AG09319 (cell line): ENCODE measurements at regions not wholly inside any gene's neighbourhood (a gene's known extent, or its start where the extent isn't known, plus 50 kb on each side); places are given as distances from the start of the nearest gene placed in this dataset.

Source experiments
- DNase-seq: peaks from one replicate; pipeline ENCODE4 v3.0.0-alpha.2; 2010; ENCODE audit warnings: low read depth; ENCODE audit errors: extremely low read depth
- CTCF ChIP-seq: IDR thresholded peaks from 2 replicates; pipeline ENCODE4 v1.5.1; 2011; ENCODE audit warnings: low read depth, mild to moderate bottlenecking, inconsistent platforms, low read length, moderate library complexity

GRCh38 chr7:88516429-88516828 lies 209.7 kb upstream of the STEAP4 start:
- DNase-seq, result no peak
- no peak for TF ChIP-seq CTCF

GRCh38 chr7:88515301-88515700 lies 208.6 kb upstream of the STEAP4 start:
- no peak for TF ChIP-seq CTCF
- no peak for DNase-seq

- no peak for DNase-seq
- TF ChIP-seq CTCF, result no peak
Measured at GRCh38 chr7:88509341-88509740, 202.6 kb upstream of the STEAP4 start.

- no peak for TF ChIP-seq CTCF
- DNase-seq, result no peak
Measured at GRCh38 chr7:88500131-88500530, 193.4 kb upstream of the STEAP4 start.

GRCh38 chr7:88495881-88496725 lies 189.4 kb upstream of the STEAP4 start:
- no peak for DNase-seq
- no peak for TF ChIP-seq CTCF

- TF ChIP-seq CTCF, result no peak
- no peak for DNase-seq
Measured at GRCh38 chr7:88492153-88492552, 185.5 kb upstream of the STEAP4 start.

- no peak for TF ChIP-seq CTCF
- DNase-seq, result no peak
Measured at GRCh38 chr7:88490874-88491273, 184.2 kb upstream of the STEAP4 start.
